ENCODE measurements at regions not wholly inside any gene's neighbourhood (a gene's known extent, or its start where the extent isn't known, plus 50 kb on each side); places are given as distances from the start of the nearest gene placed in this dataset.

DNA sequence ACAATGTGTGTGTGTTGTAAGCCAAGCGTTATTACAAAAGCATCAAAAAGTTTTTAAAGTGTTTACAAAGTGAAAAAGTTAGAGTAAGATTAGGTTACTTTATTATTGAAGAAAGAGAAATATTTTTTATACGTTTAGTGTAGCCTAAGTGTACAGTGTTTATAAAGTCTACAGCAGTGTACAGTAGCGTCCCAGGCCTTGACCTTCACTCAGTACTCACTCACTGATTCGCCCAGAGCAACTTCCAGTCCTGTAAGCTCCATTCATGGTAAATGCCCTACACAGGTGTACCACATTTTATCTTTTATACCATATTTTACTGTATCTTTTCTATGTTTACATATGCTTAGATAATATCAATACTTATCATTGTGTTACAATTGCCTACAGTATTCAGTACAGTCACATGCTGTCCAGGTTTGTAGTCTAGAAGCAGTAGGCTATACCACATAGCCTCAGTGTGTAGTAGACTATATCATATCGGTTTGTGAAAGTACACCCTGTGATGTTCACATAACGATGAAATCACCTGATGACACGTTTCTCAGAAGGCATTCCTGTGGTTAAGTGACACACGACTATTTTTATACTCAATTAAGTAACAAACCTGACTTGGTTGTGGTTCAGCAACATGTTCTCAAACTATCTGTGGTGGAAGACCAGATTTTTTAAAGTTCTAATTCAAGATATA, 152.0 kb upstream of the EDNRA start:
- DNase-seq: no peak
- TF ChIP-seq GATA1 (IDR thresholded peaks at IDR 0.05; ENCODE audit: low read depth, low read length): no peak
- no peak for TF ChIP-seq POLR2A (IDR thresholded peaks at IDR 0.05; ENCODE audit: low read length)

DNA sequence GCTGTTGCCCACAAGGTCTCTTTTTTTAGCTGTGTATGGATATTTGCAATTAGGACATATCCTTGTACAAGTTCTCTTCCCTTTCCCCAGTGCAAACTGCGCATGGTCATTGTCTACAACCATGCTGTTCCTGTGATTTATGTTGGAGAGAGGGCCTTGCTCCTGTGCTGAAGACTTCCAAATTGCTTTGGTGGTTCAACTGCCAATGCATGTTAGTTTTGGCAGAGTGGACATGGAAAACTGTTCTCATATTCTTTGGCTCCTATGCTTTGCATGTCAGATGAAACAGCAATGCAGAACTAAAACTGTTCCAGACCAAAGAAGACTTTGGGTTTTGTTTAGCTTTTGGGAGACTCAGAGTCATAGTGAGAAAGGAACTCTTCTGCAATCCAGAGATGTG, 148.8 kb upstream of the EDNRA start:
- no peak for DNase-seq
- TF ChIP-seq POLR2A (IDR thresholded peaks at IDR 0.05; ENCODE audit: low read length) (no peak), GATA1 (IDR thresholded peaks at IDR 0.05; ENCODE audit: low read depth, low read length) (no peak)

DNA sequence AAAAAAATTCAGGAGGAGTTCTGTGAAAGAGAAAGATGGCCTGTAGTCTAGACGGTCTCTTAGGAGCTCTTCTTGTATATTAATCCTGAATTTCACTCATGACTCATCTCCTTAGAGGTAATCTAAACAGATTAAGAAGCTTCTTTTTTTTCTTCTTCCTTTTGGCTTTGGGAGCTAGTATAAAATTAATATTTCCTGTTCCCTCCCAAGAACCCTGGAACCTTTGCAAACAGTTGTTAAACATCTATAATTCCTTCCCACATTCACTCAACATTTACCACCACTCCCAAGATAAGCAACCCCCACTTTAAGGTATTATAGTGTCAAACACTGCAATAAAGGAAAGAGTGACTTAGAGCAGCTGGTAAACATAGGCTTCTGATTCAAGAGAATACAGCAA, 146.4 kb upstream of the EDNRA start:
- DNase-seq: no peak
- TF ChIP-seq GATA1 (IDR thresholded peaks at IDR 0.05; ENCODE audit: low read depth, low read length): no peak
- TF ChIP-seq POLR2A (IDR thresholded peaks at IDR 0.05; ENCODE audit: low read length): no peak

- TF ChIP-seq POLR2A (IDR thresholded peaks at IDR 0.05; ENCODE audit: low read length) (no peak), GATA1 (IDR thresholded peaks at IDR 0.05; ENCODE audit: low read depth, low read length) (no peak)
- DNase-seq: no peak
Measured at GRCh38 chr4:147335183-147335582, 145.7 kb upstream of the EDNRA start.

- TF ChIP-seq POLR2A (IDR thresholded peaks at IDR 0.05; ENCODE audit: low read length): no peak
- TF ChIP-seq GATA1 (IDR thresholded peaks at IDR 0.05; ENCODE audit: low read depth, low read length): no peak
- no peak for DNase-seq
Measured at GRCh38 chr4:147336252-147336651, 144.6 kb upstream of the EDNRA start.

DNA sequence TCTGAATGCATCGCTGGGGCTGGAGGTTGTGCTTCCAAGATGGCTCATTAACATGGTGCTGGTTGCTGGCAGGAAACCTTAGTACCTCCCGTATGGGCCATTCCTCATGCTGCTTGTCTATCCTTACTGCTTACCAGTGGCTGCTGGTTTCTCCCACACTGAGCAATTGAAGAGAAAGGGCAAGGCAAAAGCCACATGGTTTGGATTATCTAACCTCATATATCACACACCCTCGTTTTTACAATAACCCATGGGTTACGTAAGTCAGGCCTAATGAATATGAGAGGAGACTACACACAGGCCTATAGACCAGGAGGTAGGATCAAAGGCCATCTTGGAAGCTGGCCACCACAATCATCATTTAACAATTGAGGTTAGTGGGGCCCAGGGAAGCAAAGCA, 141.8 kb upstream of the EDNRA start:
- TF ChIP-seq POLR2A (IDR thresholded peaks at IDR 0.05; ENCODE audit: low read length): no peak
- no peak for TF ChIP-seq GATA1 (IDR thresholded peaks at IDR 0.05; ENCODE audit: low read depth, low read length)
- DNase-seq: no peak

- no peak for DNase-seq
- TF ChIP-seq GATA1 (IDR thresholded peaks at IDR 0.05; ENCODE audit: low read depth, low read length): no peak
- TF ChIP-seq POLR2A (IDR thresholded peaks at IDR 0.05; ENCODE audit: low read length): no peak
Measured at GRCh38 chr4:147340111-147340510, 140.8 kb upstream of the EDNRA start.

- TF ChIP-seq GATA1 (IDR thresholded peaks at IDR 0.05; ENCODE audit: low read depth, low read length): no peak
- no peak for TF ChIP-seq POLR2A (IDR thresholded peaks at IDR 0.05; ENCODE audit: low read length)
- no peak for DNase-seq
Measured at GRCh38 chr4:147340591-147341120, 140.2 kb upstream of the EDNRA start.

GRCh38 chr4:147343692-147344091, 137.2 kb upstream of the EDNRA start:
- TF ChIP-seq GATA1 (IDR thresholded peaks at IDR 0.05; ENCODE audit: low read depth, low read length) (no peak), POLR2A (IDR thresholded peaks at IDR 0.05; ENCODE audit: low read length) (no peak)
- DNase-seq: no peak

GRCh38 chr4:147345662-147346061, 135.2 kb upstream of the EDNRA start:
- DNase-seq: no peak
- no peak for TF ChIP-seq GATA1 (IDR thresholded peaks at IDR 0.05; ENCODE audit: low read depth, low read length)
- no peak for TF ChIP-seq POLR2A (IDR thresholded peaks at IDR 0.05; ENCODE audit: low read length)

- no peak for DNase-seq
- TF ChIP-seq GATA1 (IDR thresholded peaks at IDR 0.05; ENCODE audit: low read depth, low read length) (no peak), POLR2A (IDR thresholded peaks at IDR 0.05; ENCODE audit: low read length) (no peak)
Measured at GRCh38 chr4:147347217-147347616, 133.7 kb upstream of the EDNRA start.

GRCh38 chr4:147349193-147349592, 131.7 kb upstream of the EDNRA start:
- TF ChIP-seq GATA1 (IDR thresholded peaks at IDR 0.05; ENCODE audit: low read depth, low read length) (no peak), POLR2A (IDR thresholded peaks at IDR 0.05; ENCODE audit: low read length) (no peak)
- no peak for DNase-seq

DNA sequence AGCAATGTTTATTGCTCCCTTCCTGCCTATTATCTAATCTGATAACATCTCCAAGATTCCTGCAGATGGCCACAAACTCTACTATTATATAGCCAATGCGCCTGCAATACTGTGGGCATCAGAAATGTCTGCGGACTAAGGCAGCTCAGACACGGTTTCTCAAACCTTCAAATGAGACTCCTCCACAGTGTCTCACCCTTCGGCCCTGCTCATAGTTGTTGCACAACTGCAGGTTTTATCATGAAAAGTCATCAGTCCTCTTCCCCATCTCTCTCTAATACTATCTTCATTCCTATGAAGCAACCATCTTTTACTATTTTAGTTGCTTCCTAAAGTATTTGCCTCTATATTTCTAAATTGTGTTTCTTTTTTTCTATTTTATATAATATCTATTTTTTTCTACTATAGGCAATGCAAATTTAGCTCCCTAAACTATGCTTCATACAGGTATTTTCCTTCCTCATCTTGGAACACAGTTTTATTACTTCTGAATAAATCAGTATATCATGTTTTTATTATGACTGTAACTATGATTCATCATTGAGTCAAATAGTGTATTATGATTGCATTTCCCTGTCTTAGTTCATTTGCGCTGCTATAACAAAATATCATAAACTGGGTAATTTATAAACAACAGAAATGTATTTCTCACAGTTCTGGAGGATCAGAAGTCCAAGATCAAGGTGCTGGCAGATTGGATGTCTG, 129.7 kb upstream of the EDNRA start:
- no peak for DNase-seq
- no peak for TF ChIP-seq POLR2A (IDR thresholded peaks at IDR 0.05; ENCODE audit: low read length)

- DNase-seq: no peak
- TF ChIP-seq GATA1 (IDR thresholded peaks at IDR 0.05; ENCODE audit: low read depth, low read length) (no peak), POLR2A (IDR thresholded peaks at IDR 0.05; ENCODE audit: low read length) (no peak)
Measured at GRCh38 chr4:147354237-147354636, 126.7 kb upstream of the EDNRA start.

Measured in erythroblast (primary cell).